ES-I3 (cell line): ENCODE measurements at regions not wholly inside any gene's neighbourhood (a gene's known extent, or its start where the extent isn't known, plus 50 kb on each side); places are given as distances from the start of the nearest gene placed in this dataset.
"Not testable (repeated sequence)": the region's sequence is repeated elsewhere in the genome, so short reads cannot be mapped to it uniquely, and the experiment has no call there.

Experiments
- H3K36me3 ChIP-seq: 2 replicates; pipeline ENCODE4 v1.6.1; 2013; ENCODE audit warnings: mild to moderate bottlenecking, low read length, control low read depth, moderate library complexity; ENCODE audit not compliant: insufficient read depth
- H3K4me1 ChIP-seq: 2 replicates; pipeline ENCODE4 v1.6.1; 2013; ENCODE audit warnings: mild to moderate bottlenecking, control low read depth, low read length; ENCODE audit not compliant: insufficient read depth
- H3K9ac ChIP-seq: 2 replicates; pipeline ENCODE4 v1.6.1; 2013; ENCODE audit warnings: low read depth, mild to moderate bottlenecking, low read length, moderate library complexity
- H3K9me3 ChIP-seq: 2 replicates; pipeline ENCODE4 v1.6.1; 2013; ENCODE audit warnings: mild to moderate bottlenecking, low read length, moderate library complexity; ENCODE audit not compliant: control insufficient read depth, insufficient read depth

GRCh38 chr5:171534043-171534895 lies 114.8 kb downstream of the FGF18 start:
- Histone ChIP-seq H3K9me3 (no peaks in the 10 kb centered on the region), H3K36me3 (no peaks in the 10 kb centered on the region), H3K4me1 (peaks cover 34% of the 10 kb centered on the region), H3K9ac (no peak overlapping the region)

GRCh38 chr5:171535162-171535561 lies 115.7 kb downstream of the FGF18 start:
- H3K4me1 ChIP-seq, result peaks cover 34% of the 10 kb centered on the region

GRCh38 chr5:171537070-171537849 lies 117.8 kb downstream of the FGF18 start:
- Histone ChIP-seq H3K4me1 (peaks cover 34% of the 10 kb centered on the region), H3K9me3 (no peaks in the 10 kb centered on the region), H3K36me3 (no peaks in the 10 kb centered on the region), H3K9ac (no peak overlapping the region)

More at GRCh38 chr5:171535162-171535561, 115.7 kb downstream of the FGF18 start:
- Histone ChIP-seq H3K9ac (no peak overlapping the region), H3K9me3 (no peaks in the 10 kb centered on the region), H3K36me3 (no peaks in the 10 kb centered on the region)

- H3K9ac ChIP-seq, result no peak overlapping the region
- peaks cover 34% of the 10 kb centered on the region for H3K4me1 ChIP-seq
- H3K36me3 ChIP-seq, result no peaks in the 10 kb centered on the region
- no peaks in the 10 kb centered on the region for H3K9me3 ChIP-seq
Observed at GRCh38 chr5:171537923-171538537, 118.6 kb downstream of the FGF18 start.

- no peaks in the 10 kb centered on the region for H3K9me3 ChIP-seq
- peaks cover 34% of the 10 kb centered on the region for H3K4me1 ChIP-seq
- no peak overlapping the region for H3K9ac ChIP-seq
- no peaks in the 10 kb centered on the region for H3K36me3 ChIP-seq
Observed at GRCh38 chr5:171538681-171539080, 119.2 kb downstream of the FGF18 start.

- Histone ChIP-seq H3K9ac (no peak overlapping the region), H3K36me3 (no peaks in the 10 kb centered on the region), H3K9me3 (no peaks in the 10 kb centered on the region), H3K4me1 (peaks cover 13% of the 10 kb centered on the region)
Observed at GRCh38 chr5:171540865-171541264, 121.4 kb downstream of the FGF18 start.

GRCh38 chr5:171541341-171541776 lies 121.9 kb downstream of the FGF18 start:
- no peaks in the 10 kb centered on the region for H3K9me3 ChIP-seq
- H3K4me1 ChIP-seq, result peaks cover 9% of the 10 kb centered on the region
- no peak overlapping the region for H3K9ac ChIP-seq
- H3K36me3 ChIP-seq, result no peaks in the 10 kb centered on the region

GRCh38 chr5:171542525-171543140 lies 123.2 kb downstream of the FGF18 start:
- Histone ChIP-seq H3K9ac (no peak overlapping the region), H3K4me1 (0 out of 2 replicates have a peak, but pooled peaks cover under 1% of the 10 kb centered on the region), H3K9me3 (no peaks in the 10 kb centered on the region), H3K36me3 (no peaks in the 10 kb centered on the region)

- H3K4me1 ChIP-seq, result no peaks in the 10 kb centered on the region
- H3K36me3 ChIP-seq, result no peaks in the 10 kb centered on the region
- H3K9ac ChIP-seq, result no peak overlapping the region
- H3K9me3 ChIP-seq, result no peaks in the 10 kb centered on the region
Observed at GRCh38 chr5:171543148-171543815, 123.8 kb downstream of the FGF18 start.

- H3K36me3 ChIP-seq, result no peaks in the 10 kb centered on the region
- no peaks in the 10 kb centered on the region for H3K9me3 ChIP-seq
- no peak overlapping the region for H3K9ac ChIP-seq
- H3K4me1 ChIP-seq, result no peaks in the 10 kb centered on the region
Observed at GRCh38 chr5:171544913-171545765, 125.7 kb downstream of the FGF18 start.

- Histone ChIP-seq H3K4me1 (no peaks in the 10 kb centered on the region), H3K36me3 (no peaks in the 10 kb centered on the region), H3K9me3 (no peaks in the 10 kb centered on the region), H3K9ac (no peak overlapping the region)
Observed at GRCh38 chr5:171549274-171549673, 129.8 kb downstream of the FGF18 start.

- H3K4me1 ChIP-seq, H3K9ac ChIP-seq, H3K9me3 ChIP-seq, H3K36me3 ChIP-seq: not testable (repeated sequence)
Observed at GRCh38 chr5:171553817-171554216, 134.4 kb downstream of the FGF18 start.

GRCh38 chr5:171555160-171555559 lies 135.7 kb downstream of the FGF18 start:
- H3K9ac ChIP-seq, result no peak overlapping the region
- H3K4me1 ChIP-seq, result no peaks in the 10 kb centered on the region
- H3K9me3 ChIP-seq, result no peaks in the 10 kb centered on the region
- H3K36me3 ChIP-seq, result no peaks in the 10 kb centered on the region
